ENCODE measurements at regions not wholly inside any gene's neighbourhood (a gene's known extent, or its start where the extent isn't known, plus 50 kb on each side); places are given as distances from the start of the nearest gene placed in this dataset.
"Not testable (repeated sequence)": the region's sequence is repeated elsewhere in the genome, so short reads cannot be mapped to it uniquely, and the experiment has no call there.

DNA sequence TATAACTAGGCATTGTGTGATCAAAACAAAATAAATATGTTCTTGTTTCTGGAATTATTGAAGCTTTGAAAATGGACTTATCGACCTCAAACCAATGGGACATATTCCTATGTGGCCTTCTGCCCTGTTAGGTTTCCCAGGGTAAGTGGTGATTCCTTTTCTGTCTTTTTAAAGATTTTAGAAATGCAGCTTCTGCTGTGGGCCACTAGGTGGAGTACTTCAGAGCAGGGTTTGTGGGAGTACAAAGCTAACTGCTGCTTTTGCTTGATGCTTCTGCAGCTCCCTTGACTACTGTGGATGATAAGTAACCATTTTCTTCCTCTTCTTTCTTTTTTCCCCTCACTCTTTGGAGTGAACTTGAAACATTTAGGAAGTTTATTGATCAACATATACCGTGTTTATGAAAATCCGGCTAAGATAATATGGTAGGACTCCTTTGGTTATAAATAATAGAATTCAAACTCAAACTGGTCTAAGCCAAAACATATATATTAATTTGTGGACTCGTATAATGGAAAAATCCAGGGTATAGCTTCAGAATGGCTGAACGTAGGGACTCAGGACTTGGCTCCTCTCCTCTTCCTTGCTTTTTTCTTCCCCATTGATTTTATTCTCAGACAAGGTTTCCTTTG lies 1737.7 kb upstream of the DEFB115 start:
- intact Hi-C loops (cut with DNase I); DNase-seq; H3K36me3 ChIP-seq; H3K4me3 ChIP-seq; H3K4me1 ChIP-seq; H3K27me3 ChIP-seq; H3K27ac ChIP-seq; H3K9me3 ChIP-seq: not testable (repeated sequence)
- 50 to 58% methylated on average over 5 of the region's 5 CpGs for WGBS, 2 donors
- TF ChIP-seq, protein P1, sequence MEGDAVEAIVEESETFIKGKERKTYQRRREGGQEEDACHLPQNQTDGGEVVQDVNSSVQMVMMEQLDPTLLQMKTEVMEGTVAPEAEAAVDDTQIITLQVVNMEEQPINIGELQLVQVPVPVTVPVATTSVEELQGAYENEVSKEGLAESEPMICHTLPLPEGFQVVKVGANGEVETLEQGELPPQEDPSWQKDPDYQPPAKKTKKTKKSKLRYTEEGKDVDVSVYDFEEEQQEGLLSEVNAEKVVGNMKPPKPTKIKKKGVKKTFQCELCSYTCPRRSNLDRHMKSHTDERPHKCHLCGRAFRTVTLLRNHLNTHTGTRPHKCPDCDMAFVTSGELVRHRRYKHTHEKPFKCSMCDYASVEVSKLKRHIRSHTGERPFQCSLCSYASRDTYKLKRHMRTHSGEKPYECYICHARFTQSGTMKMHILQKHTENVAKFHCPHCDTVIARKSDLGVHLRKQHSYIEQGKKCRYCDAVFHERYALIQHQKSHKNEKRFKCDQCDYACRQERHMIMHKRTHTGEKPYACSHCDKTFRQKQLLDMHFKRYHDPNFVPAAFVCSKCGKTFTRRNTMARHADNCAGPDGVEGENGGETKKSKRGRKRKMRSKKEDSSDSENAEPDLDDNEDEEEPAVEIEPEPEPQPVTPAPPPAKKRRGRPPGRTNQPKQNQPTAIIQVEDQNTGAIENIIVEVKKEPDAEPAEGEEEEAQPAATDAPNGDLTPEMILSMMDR (IDR thresholded peaks at IDR 0.05) = peak in 1 of 4 experiments; percentile 20

DNA sequence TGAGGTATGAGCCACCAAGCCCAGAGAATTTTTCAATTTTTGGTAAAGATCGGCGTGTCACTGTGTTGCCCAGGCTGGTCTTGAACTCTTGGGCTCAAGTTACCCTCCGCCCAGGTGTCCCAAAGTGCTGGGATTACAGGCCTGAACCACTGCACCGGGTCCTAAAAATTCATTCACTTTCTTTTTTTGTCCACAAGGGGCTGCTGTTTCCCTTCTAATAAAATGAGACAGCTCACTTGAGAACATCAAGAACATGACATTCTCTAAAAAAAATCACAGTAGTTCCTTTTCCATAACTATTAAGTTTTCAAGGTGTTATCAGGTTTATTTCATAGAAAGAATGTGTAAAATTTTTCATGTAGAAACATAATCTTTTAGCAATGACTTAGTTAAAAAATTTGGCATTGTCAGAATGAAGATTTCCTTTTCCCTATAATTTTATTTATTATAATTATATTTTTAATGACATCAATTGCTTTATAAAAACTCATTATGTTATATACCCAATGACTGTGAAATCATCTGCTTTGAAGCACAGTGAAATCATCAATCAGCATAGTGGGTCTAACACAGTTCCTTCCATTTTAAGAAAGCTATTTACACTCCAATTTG lies 1723.8 kb upstream of the DEFB115 start:
- 46 to 53% methylated on average over 4 of the region's 4 CpGs for WGBS, 2 donors
- not testable (repeated sequence) for H3K27ac ChIP-seq

DNA sequence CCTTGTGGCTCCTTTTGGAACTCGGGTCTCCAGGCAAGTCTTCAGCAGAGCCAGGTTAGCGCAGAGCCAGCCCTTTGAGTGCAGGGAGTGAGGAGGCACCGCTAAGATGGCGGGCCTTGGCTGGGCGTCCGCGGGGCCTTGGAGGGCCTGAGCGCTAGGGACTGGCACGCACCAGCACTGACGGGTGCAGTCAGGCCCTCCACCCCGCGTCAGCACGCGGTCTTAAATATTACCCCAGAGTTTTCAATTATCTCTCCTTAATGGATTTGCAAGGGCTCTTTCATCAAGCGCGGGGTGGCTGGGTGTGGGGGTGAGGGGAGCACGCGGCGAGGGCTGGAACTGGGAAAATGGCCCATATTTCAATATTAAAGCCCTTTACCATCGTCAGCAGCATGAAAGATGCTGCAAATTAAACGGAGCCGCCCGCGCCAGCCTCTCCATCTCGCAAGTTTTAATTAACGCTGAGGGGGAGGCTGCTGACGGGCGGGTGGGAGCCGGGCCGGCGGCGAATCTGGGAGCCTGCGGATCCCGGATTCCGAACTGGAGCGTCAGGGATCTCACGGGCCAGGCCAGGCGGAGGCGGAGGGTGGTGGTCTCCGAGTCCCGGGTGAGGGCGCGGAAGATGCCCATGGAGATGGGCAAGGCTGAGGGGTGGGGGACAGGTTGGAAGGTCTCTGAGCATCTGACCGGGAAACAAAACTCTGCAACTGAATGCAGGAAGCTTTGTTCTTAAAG lies 1690.4 kb upstream of the DEFB115 start:
- DNase-seq; H3K27me3 ChIP-seq; H3K27ac ChIP-seq; intact Hi-C loops (cut with DNase I); H3K4me3 ChIP-seq; H3K36me3 ChIP-seq; H3K4me1 ChIP-seq; H3K9me3 ChIP-seq: not testable (repeated sequence)
- WGBS, 2 donors = 50 to 75% methylated on average over 44 of the region's 44 CpGs

More for the DNA sequence above, 1723.8 kb upstream of the DEFB115 start:
- H3K4me3 ChIP-seq; intact Hi-C loops (cut with DNase I); H3K27me3 ChIP-seq; H3K4me1 ChIP-seq; H3K9me3 ChIP-seq; DNase-seq; H3K36me3 ChIP-seq: not testable (repeated sequence)

DNA sequence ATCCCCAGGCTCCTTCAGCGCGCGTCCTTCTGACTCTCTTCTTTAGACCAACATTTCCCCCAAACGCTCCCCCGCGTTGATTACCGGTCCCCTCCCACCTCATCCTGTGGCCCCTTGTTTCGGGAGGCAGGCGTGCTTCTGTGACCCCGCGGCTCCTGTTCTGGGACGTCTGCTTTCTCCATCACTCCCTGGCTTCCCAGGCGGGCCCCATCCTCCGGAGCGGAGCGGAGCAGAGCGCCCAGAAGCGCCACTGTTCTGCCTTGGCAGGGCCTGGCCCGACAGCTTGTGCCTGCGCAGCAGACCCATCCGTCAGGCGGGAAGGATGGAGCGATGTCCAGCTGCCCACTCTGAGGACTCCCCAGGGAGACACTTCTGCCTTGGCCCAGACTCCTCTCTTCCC lies 1689.8 kb upstream of the DEFB115 start:
- H3K4me1 ChIP-seq; intact Hi-C loops (cut with DNase I); H3K36me3 ChIP-seq; H3K4me3 ChIP-seq; H3K9me3 ChIP-seq; DNase-seq; H3K27ac ChIP-seq; H3K27me3 ChIP-seq: not testable (repeated sequence)
- WGBS, 2 donors = 48 to 69% methylated on average over 23 of the region's 23 CpGs

DNA sequence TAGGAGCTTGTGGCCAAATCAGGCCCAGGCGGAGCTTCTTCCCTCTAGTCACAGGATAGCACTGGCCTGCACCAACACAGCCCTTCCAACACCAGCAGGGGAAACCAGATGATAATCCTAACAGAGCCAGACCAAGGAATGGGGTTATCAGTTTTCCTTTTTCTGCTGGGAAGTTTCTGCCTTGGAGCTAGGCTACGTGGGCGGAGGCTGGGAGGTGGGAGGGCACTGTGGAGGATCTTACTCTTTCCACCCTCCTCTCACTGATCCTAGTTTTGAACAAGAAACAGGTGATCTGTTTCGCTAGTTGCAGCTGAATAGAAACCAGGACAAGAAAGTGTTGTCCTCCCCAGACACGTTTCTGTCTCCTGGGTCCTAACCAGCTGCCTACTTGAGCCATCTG lies 1687.3 kb upstream of the DEFB115 start:
- not testable (repeated sequence) for H3K4me3 ChIP-seq
- 65 to 78% methylated on average over 4 to 5 of the region's 5 CpGs for WGBS, 2 donors

DNA sequence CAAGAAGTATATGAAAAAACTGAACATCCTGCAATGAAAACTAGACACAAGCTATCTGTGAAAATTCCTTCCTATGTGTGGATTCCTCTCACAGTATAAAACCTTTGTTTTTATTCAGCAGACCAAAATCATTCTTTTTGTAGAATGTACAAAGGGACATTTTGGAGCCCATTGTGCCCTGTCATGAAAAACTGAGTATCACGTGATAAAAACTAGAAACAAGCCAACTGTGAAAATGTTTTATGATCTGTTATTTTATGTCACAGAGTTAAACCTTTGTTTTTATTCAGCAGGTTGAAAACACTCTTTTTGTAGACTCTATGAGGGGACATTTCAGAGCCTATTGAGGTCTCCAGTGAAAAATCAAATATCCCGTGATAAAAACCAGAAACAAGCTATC lies 1667.9 kb upstream of the DEFB115 start:
- DNase-seq; H3K27me3 ChIP-seq; H3K27ac ChIP-seq; H3K4me3 ChIP-seq; H3K9me3 ChIP-seq; intact Hi-C loops (cut with DNase I); H3K4me1 ChIP-seq; H3K36me3 ChIP-seq: not testable (repeated sequence)
- 78 to 81% methylated on average over 2 of the region's 2 CpGs for WGBS, 2 donors

More for the DNA sequence above, 1687.3 kb upstream of the DEFB115 start:
- H3K27ac ChIP-seq; H3K4me1 ChIP-seq; H3K27me3 ChIP-seq; intact Hi-C loops (cut with DNase I); H3K36me3 ChIP-seq; DNase-seq; H3K9me3 ChIP-seq: not testable (repeated sequence)

DNA sequence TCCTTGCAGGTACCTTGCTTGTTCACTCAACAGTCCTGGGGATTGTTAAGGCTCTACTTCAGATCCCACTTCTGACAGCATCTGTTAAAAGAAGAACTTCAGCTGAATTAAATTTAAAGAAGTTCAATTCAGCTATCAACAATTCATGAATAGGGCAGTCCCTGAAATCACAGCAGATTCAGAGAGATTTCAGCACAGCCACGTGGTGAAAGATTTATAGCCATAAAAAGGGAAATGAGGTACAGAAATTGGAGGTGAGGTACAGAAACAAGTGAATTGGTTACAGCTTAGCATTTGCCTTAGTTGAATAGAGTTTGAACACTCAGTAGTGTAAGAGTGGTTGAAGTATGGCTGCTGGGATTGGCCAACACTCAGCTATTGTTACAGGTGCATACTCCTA lies 1653.3 kb upstream of the DEFB115 start:
- H3K4me1 ChIP-seq; H3K4me3 ChIP-seq; intact Hi-C loops (cut with DNase I); H3K36me3 ChIP-seq; H3K27me3 ChIP-seq; H3K9me3 ChIP-seq; DNase-seq; H3K27ac ChIP-seq: not testable (repeated sequence)
- WGBS, 2 donors = 15% methylated on average over 1 of the region's 1 CpG

DNA sequence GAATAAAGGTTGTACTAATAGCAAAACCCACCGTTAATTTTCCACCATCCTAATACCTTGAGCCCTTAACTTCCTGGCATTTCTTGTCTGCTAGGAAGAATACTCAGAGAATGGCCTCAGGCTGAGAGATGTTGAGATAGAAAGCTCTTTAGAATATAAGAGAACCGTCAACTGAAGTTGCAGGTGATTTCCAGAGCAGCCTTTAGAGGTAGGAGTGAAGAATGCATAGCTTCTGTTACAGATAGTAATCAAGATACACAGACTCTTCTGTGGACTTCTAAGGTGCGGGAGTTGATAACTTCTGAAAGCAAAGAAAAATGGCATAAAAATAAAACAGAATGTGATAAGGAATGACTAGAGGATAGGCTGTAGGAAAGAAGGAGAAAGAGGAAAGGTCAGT lies 1651.3 kb upstream of the DEFB115 start:
- H3K27ac ChIP-seq; intact Hi-C loops (cut with DNase I); H3K4me3 ChIP-seq; DNase-seq; H3K9me3 ChIP-seq; H3K36me3 ChIP-seq; H3K27me3 ChIP-seq; H3K4me1 ChIP-seq: not testable (repeated sequence)
- WGBS, 2 donors = 69% methylated on average over 3 of the region's 3 CpGs

DNA sequence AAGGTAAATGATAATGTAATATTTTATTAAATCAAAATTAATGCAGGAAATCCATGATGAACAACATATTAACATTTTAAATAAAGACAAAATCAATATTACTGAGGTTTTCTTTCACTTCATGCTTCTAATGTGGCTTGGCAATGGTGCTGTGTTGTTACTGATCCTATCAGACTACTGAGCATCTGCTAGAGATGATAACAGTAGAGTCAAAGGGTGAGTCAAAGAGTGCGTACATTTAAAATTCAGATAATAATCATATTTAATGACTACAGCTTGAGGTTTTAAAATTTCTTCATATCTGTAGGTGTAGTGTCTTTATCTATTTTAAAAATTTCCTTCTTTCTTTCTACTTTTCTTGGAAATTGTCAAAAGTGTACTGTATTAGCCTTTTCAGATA lies 1628.1 kb upstream of the DEFB115 start:
- H3K27me3 ChIP-seq; H3K4me3 ChIP-seq; H3K27ac ChIP-seq; DNase-seq; H3K36me3 ChIP-seq; intact Hi-C loops (cut with DNase I); H3K4me1 ChIP-seq; H3K9me3 ChIP-seq: not testable (repeated sequence)
- 50 to 86% methylated on average over 1 of the region's 1 CpG for WGBS, 2 donors
